GM23338 (cell line): ENCODE measurements at regions not wholly inside any gene's neighbourhood (a gene's known extent, or its start where the extent isn't known, plus 50 kb on each side); places are given as distances from the start of the nearest gene placed in this dataset.
"Not testable (repeated sequence)": the region's sequence is repeated elsewhere in the genome, so short reads cannot be mapped to it uniquely, and the experiment has no call there.

ENCODE experiments used
- ATAC-seq: fragments of 200-7000 bp; cut with Tn5 transposase; 3 replicates; pipeline ENCODE4 v1.9.1; 2020
- DNase-seq: peaks from one replicate; pipeline ENCODE4 v3.0.0-alpha.2; 2015; ENCODE audit warnings: low spot score
- H2AFZ ChIP-seq: fragments of 200-600 bp; sonication (generic); 2 replicates; pipeline ENCODE4 v1.8.0; 2016; ENCODE audit warnings: antibody characterized with exemption, mild to moderate bottlenecking, moderate library complexity
- H3F3A ChIP-seq: fragments of 200-600 bp; sonication (generic); replicated peaks from 2 replicates; pipeline ENCODE4 v1.8.0; 2017; ENCODE audit warnings: antibody characterized with exemption, mixed run types, low read depth
- H3K27ac ChIP-seq: fragments of 200-600 bp; sonication (generic); 2 replicates; pipeline ENCODE4 v1.6.1; 2016; ENCODE audit warnings: low read depth
- H3K27me3 ChIP-seq: fragments of 200-600 bp; sonication (generic); 2 replicates; pipeline ENCODE4 v1.8.0; 2016; ENCODE audit warnings: mild to moderate bottlenecking, mixed run types, moderate library complexity; ENCODE audit not compliant: insufficient read depth
- H3K36me3 ChIP-seq: fragments of 200-600 bp; sonication (generic); 2 replicates; pipeline ENCODE4 v1.8.0; 2016; ENCODE audit warnings: mild to moderate bottlenecking; ENCODE audit not compliant: insufficient read depth
- H3K4me1 ChIP-seq: fragments of 200-600 bp; sonication (generic); 2 replicates; pipeline ENCODE4 v1.8.0; 2016; ENCODE audit warnings: mild to moderate bottlenecking, moderate library complexity; ENCODE audit not compliant: insufficient read depth
- H3K4me2 ChIP-seq: fragments of 200-600 bp; sonication (generic); 2 replicates; pipeline ENCODE4 v1.7.1; 2017; ENCODE audit warnings: mixed run types
- H3K4me3 ChIP-seq: fragments of 200-600 bp; sonication (generic); 2 replicates; pipeline ENCODE4 v1.6.1; 2016; ENCODE audit warnings: mixed run types
- H3K79me2 ChIP-seq: fragments of 200-600 bp; sonication (generic); replicated peaks from 2 replicates; pipeline ENCODE4 v1.8.0; 2017; ENCODE audit warnings: mild to moderate bottlenecking; ENCODE audit not compliant: insufficient read depth
- H3K9me2 ChIP-seq: fragments of 200-600 bp; sonication (generic); 2 replicates; pipeline ENCODE4 v1.8.0; 2017; ENCODE audit not compliant: insufficient read depth
- H4K20me1 ChIP-seq: fragments of 200-600 bp; sonication (generic); replicated peaks from 2 replicates; pipeline ENCODE4 v1.8.0; 2017; ENCODE audit warnings: mild to moderate bottlenecking; ENCODE audit not compliant: insufficient read depth
- H3K27ac Mint-ChIP-seq: 2 replicates; pipeline ENCODE4 v1.8.0; 2020; ENCODE audit warnings: inconsistent platforms, mild to moderate bottlenecking, moderate library complexity, mixed read lengths
- H3K27me3 Mint-ChIP-seq: 3 replicates; pipeline ENCODE4 v1.8.0; 2022; ENCODE audit warnings: low read depth, mild to moderate bottlenecking, moderate library complexity, mixed read lengths, inconsistent platforms; ENCODE audit not compliant: insufficient read depth, poor library complexity
- H3K36me3 Mint-ChIP-seq: 3 replicates; pipeline ENCODE4 v1.8.0; 2021; ENCODE audit warnings: low read depth, mild to moderate bottlenecking, inconsistent platforms, moderate library complexity, mixed read lengths
- H3K4me1 Mint-ChIP-seq: 3 replicates; pipeline ENCODE4 v1.8.0; 2020; ENCODE audit warnings: mild to moderate bottlenecking, inconsistent platforms, mixed read lengths
- H3K4me3 Mint-ChIP-seq: 3 replicates; pipeline ENCODE4 v1.8.0; 2021; ENCODE audit warnings: moderate library complexity, mild to moderate bottlenecking, inconsistent platforms, mixed read lengths
- H3K9me3 Mint-ChIP-seq: 3 replicates; pipeline ENCODE4 v1.8.0; 2020; ENCODE audit warnings: moderate library complexity, mild to moderate bottlenecking, inconsistent platforms, mixed read lengths
- CREB1 ChIP-seq: fragments of 250-450 bp; sonication (Bioruptor Pico); IDR thresholded peaks from 2 replicates; pipeline ENCODE4 v1.5.0; 2020; ENCODE audit warnings: low read depth, mild to moderate bottlenecking, moderate library complexity
- CTCF ChIP-seq, 2 experiments: fragments of 200-600 bp in 1 of 2; sonication (generic) in 1 of 2; conservative IDR thresholded peaks; 2 replicates each; pipeline versions ENCODE4 v1.5.1 to v1.6.1; 2016 to 2017; ENCODE audit warnings: antibody characterized with exemption in 2 of 2, low read depth in 2 of 2, mild to moderate bottlenecking in 2 of 2, moderate library complexity in 1 of 2
- EZH2 ChIP-seq: fragments of 200-600 bp; sonication (generic); IDR thresholded peaks from one replicate; pipeline ENCODE4 v1.8.0; 2017; ENCODE audit warnings: antibody characterized with exemption, mild to moderate bottlenecking, low read depth; ENCODE audit not compliant: unreplicated experiment
- JUNB ChIP-seq: IDR thresholded peaks from one replicate; pipeline ENCODE4 v1.6.1; 2016; ENCODE audit warnings: antibody characterized with exemption; ENCODE audit not compliant: unreplicated experiment
- POLR2AphosphoS5 ChIP-seq: IDR thresholded peaks from 2 replicates; pipeline ENCODE4 v1.6.1; 2016; ENCODE audit warnings: antibody characterized with exemption, low read depth
- REST ChIP-seq: IDR thresholded peaks from one replicate; pipeline ENCODE4 v1.6.1; 2018; ENCODE audit warnings: antibody characterized with exemption; ENCODE audit not compliant: unreplicated experiment
- STAT1 ChIP-seq: IDR thresholded peaks from one replicate; pipeline ENCODE4 v1.6.1; 2016; ENCODE audit warnings: antibody characterized with exemption; ENCODE audit not compliant: unreplicated experiment

- H3K27me3 Mint-ChIP-seq, result no peaks in the 10 kb centered on the region
- DNase-seq, result no peak
- H3K4me1 Mint-ChIP-seq, result no peaks in the 10 kb centered on the region
- H2AFZ ChIP-seq, result no peak overlapping the region
- H3K4me2 ChIP-seq, result no peak overlapping the region
- H3F3A ChIP-seq, result no peaks in the 10 kb centered on the region
- peaks cover 3% of the 10 kb centered on the region; the same call in 2 of the 3 replicates for H3K36me3 Mint-ChIP-seq
- H3K27ac ChIP-seq, result no peak overlapping the region
- no peaks in the 10 kb centered on the region for H3K79me2 ChIP-seq
- H3K4me3 Mint-ChIP-seq, result no peak overlapping the region
- H3K9me2 ChIP-seq, result no peaks in the 10 kb centered on the region
- no peak overlapping the region for H3K27ac Mint-ChIP-seq
- no peak for ATAC-seq
- H3K4me1 ChIP-seq, result no peaks in the 10 kb centered on the region
- peaks cover 9% of the 10 kb centered on the region for H3K9me3 Mint-ChIP-seq
- H3K27me3 ChIP-seq, result no peaks in the 10 kb centered on the region
- TF ChIP-seq CREB1 (CRISPR knock-in tag), result no peak
- TF ChIP-seq STAT1, result no peak
- TF ChIP-seq POLR2AphosphoS5, result no peak
- TF ChIP-seq JUNB, result no peak
- no peak for TF ChIP-seq REST
- no peak for TF ChIP-seq EZH2
- H3K36me3 ChIP-seq, result no peaks in the 10 kb centered on the region
- no peak overlapping the region for H3K4me3 ChIP-seq
- no peaks in the 10 kb centered on the region for H4K20me1 ChIP-seq
Measured at GRCh38 chr14:28630100-28630499, 136.5 kb upstream of the FOXG1 start.

GRCh38 chr14:28635387-28635786 lies 131.2 kb upstream of the FOXG1 start:
- ATAC-seq, result no peak
- no peak overlapping the region for H2AFZ ChIP-seq

GRCh38 chr14:28635816-28636215 lies 130.8 kb upstream of the FOXG1 start:
- not testable (repeated sequence) for H3K4me1 Mint-ChIP-seq, H3K27me3 ChIP-seq, H3K4me3 Mint-ChIP-seq, H3K27me3 Mint-ChIP-seq, H3K4me1 ChIP-seq, H3K4me2 ChIP-seq, H3K27ac ChIP-seq, H2AFZ ChIP-seq, H3K4me3 ChIP-seq, H3K36me3 Mint-ChIP-seq, DNase-seq, H4K20me1 ChIP-seq, H3K27ac Mint-ChIP-seq, ATAC-seq, H3K79me2 ChIP-seq, H3F3A ChIP-seq, H3K36me3 ChIP-seq, H3K9me2 ChIP-seq
- peaks cover 18% of the 10 kb centered on the region for H3K9me3 Mint-ChIP-seq

More at GRCh38 chr14:28635387-28635786, 131.2 kb upstream of the FOXG1 start:
- DNase-seq, result peak; percentile 46
- Histone ChIP-seq H3K4me2 (no peak overlapping the region), H3K36me3 (no peaks in the 10 kb centered on the region), H3K27ac (no peak overlapping the region), H4K20me1 (no peaks in the 10 kb centered on the region), H3F3A (no peaks in the 10 kb centered on the region), H3K9me2 (no peaks in the 10 kb centered on the region), H3K4me3 (no peak overlapping the region), H3K27me3 (no peaks in the 10 kb centered on the region), H3K79me2 (no peaks in the 10 kb centered on the region), H3K4me1 (no peaks in the 10 kb centered on the region)
- TF ChIP-seq CTCF (conservative IDR thresholded peaks at IDR 0.05; ENCODE audit: low read depth in 2 of 2), result peak; percentile 47 to 72; a peak in 3 of 4 replicates
- TF ChIP-seq CREB1 (CRISPR knock-in tag), result no peak
- Mint-ChIP-seq H3K36me3 (peaks cover 5% of the 10 kb centered on the region; the same call in 2 of the 3 replicates), H3K27me3 (no peaks in the 10 kb centered on the region), H3K27ac (no peak overlapping the region), H3K9me3 (peaks cover 15% of the 10 kb centered on the region), H3K4me1 (no peaks in the 10 kb centered on the region), H3K4me3 (no peak overlapping the region)

GRCh38 chr14:28641189-28641588 lies 125.4 kb upstream of the FOXG1 start:
- H3K27me3 Mint-ChIP-seq, H3K36me3 ChIP-seq: not testable (repeated sequence)

More at GRCh38 chr14:28641189-28641588, 125.4 kb upstream of the FOXG1 start:
- H3K4me2 ChIP-seq, DNase-seq, H4K20me1 ChIP-seq, H3K9me2 ChIP-seq, H2AFZ ChIP-seq, H3K79me2 ChIP-seq, H3K4me3 Mint-ChIP-seq, H3K4me1 Mint-ChIP-seq, H3K4me3 ChIP-seq, H3K27ac Mint-ChIP-seq, H3K4me1 ChIP-seq, ATAC-seq, H3F3A ChIP-seq, H3K27me3 ChIP-seq, H3K27ac ChIP-seq: not testable (repeated sequence)
- Mint-ChIP-seq H3K36me3 (peaks cover 11% of the 10 kb centered on the region), H3K9me3 (peaks cover 20% of the 10 kb centered on the region)
